SK-N-MC (cell line): ENCODE measurements at regions not wholly inside any gene's neighbourhood (a gene's known extent, or its start where the extent isn't known, plus 50 kb on each side); places are given as distances from the start of the nearest gene placed in this dataset.

Experiments
- EZH2 ChIP-seq: fragments of 200-600 bp; sonication (generic); IDR thresholded peaks from one replicate; pipeline ENCODE4 v1.6.1; 2017; ENCODE audit warnings: antibody characterized with exemption
- POLR2AphosphoS5 ChIP-seq: IDR thresholded peaks from 2 replicates; pipeline ENCODE4 v1.6.1; 2012; ENCODE audit warnings: mild to moderate bottlenecking, low read depth, low read length, borderline replicate concordance

DNA sequence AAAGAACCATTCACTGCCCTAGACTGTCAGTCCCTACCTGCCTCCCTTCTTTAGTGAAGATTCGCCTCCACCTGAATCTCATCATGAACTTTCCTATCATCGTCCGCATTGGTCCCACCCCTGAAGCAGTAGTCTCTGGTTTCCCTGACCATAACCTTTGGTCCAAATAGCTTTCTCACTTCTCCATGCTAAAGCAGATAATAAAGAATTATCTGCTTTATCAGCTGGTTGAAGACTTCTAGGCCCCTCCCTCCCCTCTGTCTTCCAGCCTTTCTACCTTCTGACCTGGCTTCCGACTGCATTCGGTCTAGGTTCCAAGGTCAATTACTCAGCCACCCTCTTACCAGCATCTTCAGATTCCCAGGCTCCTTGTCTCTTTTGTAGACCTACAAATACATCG is 650.9 kb downstream of the HS3ST4 start:
- no peak for TF ChIP-seq POLR2AphosphoS5
- no peak for TF ChIP-seq EZH2
